GM23248 (cell line): ENCODE measurements at regions not wholly inside any gene's neighbourhood (a gene's known extent, or its start where the extent isn't known, plus 50 kb on each side); places are given as distances from the start of the nearest gene placed in this dataset.

ENCODE experiments used
- DNase-seq: peaks from one replicate; pipeline ENCODE4 v3.0.0-alpha.2; 2015
- H2AFZ ChIP-seq: fragments of 200-600 bp; sonication (generic); 2 replicates; pipeline ENCODE4 v1.6.1; 2016; ENCODE audit warnings: antibody characterized with exemption
- H3F3A ChIP-seq: fragments of 200-600 bp; sonication (generic); 2 replicates; pipeline ENCODE4 v1.6.1; 2016; ENCODE audit warnings: mild to moderate bottlenecking, antibody characterized with exemption, mixed run types; ENCODE audit not compliant: insufficient read depth
- H3K27ac ChIP-seq: fragments of 200-600 bp; sonication (generic); 2 replicates; pipeline ENCODE4 v1.5.1; 2016; ENCODE audit warnings: mild to moderate bottlenecking
- H3K27me3 ChIP-seq: fragments of 200-600 bp; sonication (generic); replicated peaks from 2 replicates; pipeline ENCODE4 v1.6.1; 2016; ENCODE audit warnings: mild to moderate bottlenecking; ENCODE audit not compliant: insufficient read depth
- H3K36me3 ChIP-seq: fragments of 200-600 bp; sonication (generic); 2 replicates; pipeline ENCODE4 v1.6.1; 2016; ENCODE audit warnings: low read depth, mild to moderate bottlenecking
- H3K4me1 ChIP-seq: fragments of 200-600 bp; sonication (generic); 2 replicates; pipeline ENCODE4 v1.6.1; 2016; ENCODE audit warnings: mild to moderate bottlenecking; ENCODE audit not compliant: insufficient read depth
- H3K4me2 ChIP-seq: fragments of 200-600 bp; sonication (generic); one replicate; pipeline ENCODE4 v1.6.1; 2016; ENCODE audit warnings: mild to moderate bottlenecking; ENCODE audit not compliant: unreplicated experiment
- H3K4me3 ChIP-seq: fragments of 200-600 bp; sonication (generic); 2 replicates; pipeline ENCODE4 v1.5.1; 2016; ENCODE audit warnings: mild to moderate bottlenecking
- H3K79me2 ChIP-seq: fragments of 200-600 bp; sonication (generic); 2 replicates; pipeline ENCODE4 v1.6.1; 2016; ENCODE audit warnings: mild to moderate bottlenecking; ENCODE audit not compliant: insufficient read depth
- H3K9ac ChIP-seq: fragments of 200-600 bp; sonication (generic); 2 replicates; pipeline ENCODE4 v1.6.1; 2016; ENCODE audit warnings: mild to moderate bottlenecking
- H3K9me2 ChIP-seq: fragments of 200-600 bp; sonication (generic); 2 replicates; pipeline ENCODE4 v1.6.1; 2016; ENCODE audit warnings: mixed run types, mild to moderate bottlenecking, moderate library complexity; ENCODE audit not compliant: insufficient read depth
- H3K9me3 ChIP-seq: fragments of 200-600 bp; sonication (generic); one replicate; pipeline ENCODE4 v1.6.1; 2017; ENCODE audit warnings: low read depth
- H4K20me1 ChIP-seq: fragments of 200-600 bp; sonication (generic); 2 replicates; pipeline ENCODE4 v1.6.0; 2016; ENCODE audit not compliant: insufficient read depth
- EZH2 ChIP-seq: fragments of 200-600 bp; sonication (generic); IDR thresholded peaks from 2 replicates; pipeline ENCODE4 v1.6.1; 2018; ENCODE audit warnings: antibody characterized with exemption, mild to moderate bottlenecking; ENCODE audit not compliant: insufficient read depth, poor library complexity, severe bottlenecking
- EZH2phosphoT487 ChIP-seq: fragments of 200-600 bp; sonication (generic); IDR thresholded peaks from 2 replicates; pipeline ENCODE4 v1.6.1; 2018; ENCODE audit warnings: antibody characterized with exemption, moderate library complexity, mild to moderate bottlenecking, low read depth; ENCODE audit not compliant: insufficient read depth
- WGBS, 2 experiments: methylation state at CpG; one replicate each; pipeline ENCODE4 v1.1.6; 2015 to 2017; ENCODE audit warnings: low lambda C conversion rate in 2 of 2, low coverage in 1 of 2; ENCODE audit errors: missing lambda C conversion rate in 2 of 2; 5-methylcytosine and 5-hydroxymethylcytosine counted together
- in situ Hi-C: fragments of 300-500 bp; cut with MboI; formaldehyde crosslinking; loops from 2 replicates; pipeline ENCODE4 v1.15.0; 2020

- no peak overlapping the region; the same call in 1 of the 2 replicates for H3K27ac ChIP-seq
- H3K4me2 ChIP-seq = no peak overlapping the region
- H3K4me1 ChIP-seq = peaks cover 43% of the 10 kb centered on the region
- WGBS, 2 experiments = 77 to 87% methylated on average over 2 of the region's 2 CpGs
- H3K9me2 ChIP-seq = no peaks in the 10 kb centered on the region
- in situ Hi-C loops = no loop called here
- no peaks in the 10 kb centered on the region for H3K9me3 ChIP-seq
- peaks cover 41% of the 10 kb centered on the region for H3F3A ChIP-seq
- no peaks in the 10 kb centered on the region for H3K36me3 ChIP-seq
- TF ChIP-seq EZH2phosphoT487 (no peak), EZH2 (no peak)
- no peaks in the 10 kb centered on the region for H3K79me2 ChIP-seq
- no peak overlapping the region for H3K4me3 ChIP-seq
- H2AFZ ChIP-seq = no peak overlapping the region
- no peak overlapping the region for H3K9ac ChIP-seq
- no peaks in the 10 kb centered on the region for H4K20me1 ChIP-seq
- DNase-seq = no peak
- H3K27me3 ChIP-seq = no peaks in the 10 kb centered on the region
Measured at GRCh38 chr6:81999270-81999669, 246.8 kb upstream of the TENT5A start.

GRCh38 chr6:81998432-81998831 lies 246.0 kb upstream of the TENT5A start:
- no peak overlapping the region for H3K4me3 ChIP-seq
- no peaks in the 10 kb centered on the region for H3K36me3 ChIP-seq
- H3K9me3 ChIP-seq = no peaks in the 10 kb centered on the region
- TF ChIP-seq EZH2phosphoT487 (no peak), EZH2 (no peak)
- no peaks in the 10 kb centered on the region for H3K27me3 ChIP-seq
- peaks cover 43% of the 10 kb centered on the region for H3K4me1 ChIP-seq
- WGBS, 2 experiments = 4 to 19% methylated on average over 1 of the region's 1 CpG
- peak; percentile 80 for DNase-seq
- peak overlapping the region; percentile 99 for H3K27ac ChIP-seq
- peak overlapping the region; percentile 83 for H3K4me2 ChIP-seq
- no peaks in the 10 kb centered on the region for H3K79me2 ChIP-seq
- H3F3A ChIP-seq = peaks cover 41% of the 10 kb centered on the region
- no peaks in the 10 kb centered on the region for H4K20me1 ChIP-seq
- H2AFZ ChIP-seq = no peak overlapping the region; the same call in 1 of the 2 replicates
- H3K9ac ChIP-seq = peak overlapping the region; percentile 89
- H3K9me2 ChIP-seq = no peaks in the 10 kb centered on the region
- in situ Hi-C loops = no loop called here

- TF ChIP-seq EZH2 (no peak), EZH2phosphoT487 (no peak)
Measured at GRCh38 chr6:81997090-81997926, 244.8 kb upstream of the TENT5A start.

GRCh38 chr6:81996414-81996813 lies 243.9 kb upstream of the TENT5A start:
- Histone ChIP-seq H3F3A (peaks cover 41% of the 10 kb centered on the region), H3K79me2 (no peaks in the 10 kb centered on the region), H3K9me3 (no peaks in the 10 kb centered on the region), H3K36me3 (no peaks in the 10 kb centered on the region), H3K9ac (peak overlapping the region; percentile 89), H3K9me2 (no peaks in the 10 kb centered on the region), H2AFZ (0 out of 2 replicates have a peak overlapping the region, but pooled peaks have one; percentile 59), H4K20me1 (no peaks in the 10 kb centered on the region), H3K4me2 (peak overlapping the region; percentile 36), H3K4me1 (peaks cover 43% of the 10 kb centered on the region), H3K27me3 (no peaks in the 10 kb centered on the region), H3K4me3 (peak overlapping the region; percentile 56), H3K27ac (peak overlapping the region; percentile 99)
- TF ChIP-seq EZH2 = no peak
- TF ChIP-seq EZH2phosphoT487 = no peak
- peak; percentile 89 for DNase-seq
- WGBS, 2 experiments = 39 to 54% methylated on average over 4 of the region's 4 CpGs
- in situ Hi-C loops = no loop called here

More at GRCh38 chr6:81997090-81997926, 244.8 kb upstream of the TENT5A start:
- Histone ChIP-seq H3F3A (peaks cover 41% of the 10 kb centered on the region), H2AFZ (0 out of 2 replicates have a peak overlapping the region, but pooled peaks have one; percentile 29), H3K9ac (peak overlapping the region; percentile 89), H3K9me3 (no peaks in the 10 kb centered on the region), H3K4me2 (peak overlapping the region; percentile 83), H3K4me1 (peaks cover 43% of the 10 kb centered on the region), H3K4me3 (peak overlapping the region; percentile 56), H3K9me2 (no peaks in the 10 kb centered on the region), H3K27ac (peak overlapping the region; percentile 99), H3K79me2 (no peaks in the 10 kb centered on the region), H4K20me1 (no peaks in the 10 kb centered on the region), H3K27me3 (no peaks in the 10 kb centered on the region), H3K36me3 (no peaks in the 10 kb centered on the region)
- in situ Hi-C loops = no loop called here
- 0 to 2% methylated on average over 4 of the region's 4 CpGs for WGBS, 2 experiments
- DNase-seq = peak; percentile 94
